SK-N-SH (cell line): ENCODE measurements at regions not wholly inside any gene's neighbourhood (a gene's known extent, or its start where the extent isn't known, plus 50 kb on each side); places are given as distances from the start of the nearest gene placed in this dataset.

Source experiments
- CTCF ChIA-PET: fragments of 300-600, 350-600 bp; formaldehyde crosslinking; extraction: SDS; loops from one replicate; lab custom pipeline; 2021; lab: Yijun Ruan, JAX
- POLR2A ChIA-PET: fragments of 350-600 bp; sonication (Branson Sonifier 250); formaldehyde crosslinking; extraction: SDS; loops from one replicate; lab custom pipeline; 2020; ENCODE audit warnings: antibody characterized with exemption, inconsistent platforms; lab: Yijun Ruan, JAX
- DNase-seq: peaks from one replicate; pipeline ENCODE4 v3.0.0; 2012
- H2AFZ ChIP-seq: fragments of 200-600 bp; sonication (generic); 2 replicates; pipeline ENCODE4 v1.8.1; 2016; ENCODE audit warnings: antibody characterized with exemption, mild to moderate bottlenecking, low read depth
- H3F3A ChIP-seq: fragments of 200-600 bp; sonication (generic); replicated peaks from 2 replicates; pipeline ENCODE3; 2016; ENCODE audit warnings: antibody characterized with exemption, mild to moderate bottlenecking; ENCODE audit not compliant: insufficient read depth
- H3K27ac ChIP-seq, 2 experiments: fragments of 200-500 bp in 1 of 2; fragments of 200-600 bp in 1 of 2; sonication (Bioruptor generic) in 1 of 2; sonication (generic), shearing (Covaris generic) in 1 of 2; 2 replicates each; pipeline versions ENCODE4 v1.5.1 to v1.6.1; 2014 to 2016; ENCODE audit warnings: low read depth in 2 of 2, inconsistent platforms in 1 of 2, low read length in 1 of 2, mild to moderate bottlenecking in 1 of 2, mixed read lengths in 1 of 2
- H3K27me3 ChIP-seq: fragments of 200-600 bp; sonication (generic), shearing (Covaris generic); 2 replicates; pipeline ENCODE4 v1.6.1; 2016; ENCODE audit warnings: mixed run types; ENCODE audit not compliant: insufficient read depth
- H3K36me3 ChIP-seq, 2 experiments: fragments of 200-500 bp in 1 of 2; fragments of 200-600 bp in 1 of 2; sonication (Bioruptor generic) in 1 of 2; sonication (generic) in 1 of 2; replicated peaks in 1 of 2; 2 replicates each; pipeline versions ENCODE3 to v1.5.1; 2014 to 2016; ENCODE audit warnings: low read length in 1 of 2, mild to moderate bottlenecking in 1 of 2; ENCODE audit not compliant: insufficient read depth in 2 of 2, control insufficient read depth in 1 of 2
- H3K4me1 ChIP-seq, 2 experiments: fragments of 200-500 bp in 1 of 2; fragments of 200-600 bp in 1 of 2; sonication (Bioruptor generic) in 1 of 2; sonication (generic), shearing (Covaris generic) in 1 of 2; 2 replicates each; pipeline versions ENCODE4 v1.5.1 to v1.6.1; 2014 to 2016; ENCODE audit warnings: low read depth in 1 of 2, low read length in 1 of 2, mixed run types in 1 of 2; ENCODE audit not compliant: insufficient read depth in 2 of 2, control insufficient read depth in 1 of 2
- H3K4me2 ChIP-seq: fragments of 200-600 bp; sonication (generic), shearing (Covaris generic); 2 replicates; pipeline ENCODE4 v1.6.1; 2017; ENCODE audit warnings: mixed run types
- H3K4me3 ChIP-seq, 2 experiments: fragments of 200-500 bp in 1 of 2; fragments of 200-600 bp in 1 of 2; sonication (Bioruptor generic) in 1 of 2; sonication (generic), shearing (Covaris generic) in 1 of 2; 2 replicates each; pipeline versions ENCODE4 v1.5.1 to v1.8.1; 2014 to 2016; ENCODE audit warnings: low read depth in 2 of 2, inconsistent platforms in 1 of 2, low read length in 1 of 2, mild to moderate bottlenecking in 1 of 2, mixed read lengths in 1 of 2, moderate library complexity in 1 of 2
- H3K79me2 ChIP-seq: fragments of 200-600 bp; sonication (generic); 2 replicates; pipeline ENCODE4 v1.8.1; 2017; ENCODE audit warnings: mild to moderate bottlenecking; ENCODE audit not compliant: insufficient read depth
- H3K9ac ChIP-seq: fragments of 200-600 bp; sonication (generic); 2 replicates; pipeline ENCODE4 v1.6.1; 2017; ENCODE audit warnings: mixed run types
- H3K9me2 ChIP-seq: fragments of 200-600 bp; sonication (generic); 2 replicates; pipeline ENCODE4 v1.6.1; 2017; ENCODE audit warnings: mixed run types
- H3K9me3 ChIP-seq: fragments of 200-600 bp; sonication (generic); 2 replicates; pipeline ENCODE4 v1.6.1; 2017; ENCODE audit warnings: mixed run types, mild to moderate bottlenecking, moderate library complexity
- H4K20me1 ChIP-seq: fragments of 200-600 bp; sonication (generic); 2 replicates; pipeline ENCODE4 v1.6.1; 2017; ENCODE audit warnings: mild to moderate bottlenecking, mixed run types; ENCODE audit not compliant: insufficient read depth
- ELF1 ChIP-seq: IDR thresholded peaks from 2 replicates; pipeline ENCODE4 v1.4.0; 2012
- FOSL2 ChIP-seq: IDR thresholded peaks from 2 replicates; pipeline ENCODE4 v1.4.0; 2012; ENCODE audit warnings: low read depth, mild to moderate bottlenecking, moderate library complexity, borderline replicate concordance
- GABPA ChIP-seq: IDR thresholded peaks from 2 replicates; pipeline ENCODE4 v1.4.0; 2012; ENCODE audit warnings: low read depth, mild to moderate bottlenecking
- JUND ChIP-seq: IDR thresholded peaks from 2 replicates; pipeline ENCODE4 v1.4.0; 2012
- MXI1 ChIP-seq: IDR thresholded peaks from 2 replicates; pipeline ENCODE4 v1.6.1; 2012; ENCODE audit warnings: mild to moderate bottlenecking, low read depth, low read length, improper control_type of control experiment
- NFIC ChIP-seq: IDR thresholded peaks from 2 replicates; pipeline ENCODE4 v1.4.0; 2012; ENCODE audit warnings: borderline replicate concordance
- RCOR1 ChIP-seq: fragments of 150-350 bp; IDR thresholded peaks from 2 replicates; pipeline ENCODE4 v1.6.1; 2017; ENCODE audit warnings: antibody characterized with exemption, low read length
- RFX5 ChIP-seq: IDR thresholded peaks from 2 replicates; pipeline ENCODE4 v1.6.1; 2012; ENCODE audit warnings: mild to moderate bottlenecking, improper control_type of control experiment, low read length
- RXRA ChIP-seq: IDR thresholded peaks from 2 replicates; pipeline ENCODE4 v1.4.0; 2012; ENCODE audit warnings: low read depth, mild to moderate bottlenecking, borderline replicate concordance
- SMC3 ChIP-seq: IDR thresholded peaks from 2 replicates; pipeline ENCODE4 v1.6.1; 2012; ENCODE audit warnings: low read depth, low read length, improper control_type of control experiment
- TAF1 ChIP-seq: IDR thresholded peaks from 2 replicates; pipeline ENCODE4 v1.6.1; 2012; ENCODE audit warnings: low read depth, mild to moderate bottlenecking, low read length, moderate library complexity, borderline replicate concordance
- TCF12 ChIP-seq: IDR thresholded peaks from 2 replicates; pipeline ENCODE4 v1.4.0; 2012
- USF1 ChIP-seq: IDR thresholded peaks from 2 replicates; pipeline ENCODE4 v1.4.0; 2012; ENCODE audit warnings: low read depth, borderline replicate concordance
- WGBS: methylation state at CpG from one replicate; pipeline ENCODE4 v1.1.6; 2017; ENCODE audit warnings: low lambda C conversion rate; 5-methylcytosine and 5-hydroxymethylcytosine counted together
- TF ChIP-seq, protein P1 (sequence below): IDR thresholded peaks from 2 replicates; pipeline ENCODE4 v1.4.0; 2012; ENCODE audit warnings: low read depth, borderline replicate concordance

- H3F3A ChIP-seq: peaks cover 7% of the 10 kb centered on the region
- WGBS: 76% methylated on average over 2 of the region's 3 CpGs
- no peak overlapping the region for H3K9ac ChIP-seq
- H3K9me3 ChIP-seq: no peaks in the 10 kb centered on the region
- no peak overlapping the region for H3K4me3 ChIP-seq
- H3K27me3 ChIP-seq: no peaks in the 10 kb centered on the region
- H2AFZ ChIP-seq: no peak overlapping the region
- TF ChIP-seq, protein P1, sequence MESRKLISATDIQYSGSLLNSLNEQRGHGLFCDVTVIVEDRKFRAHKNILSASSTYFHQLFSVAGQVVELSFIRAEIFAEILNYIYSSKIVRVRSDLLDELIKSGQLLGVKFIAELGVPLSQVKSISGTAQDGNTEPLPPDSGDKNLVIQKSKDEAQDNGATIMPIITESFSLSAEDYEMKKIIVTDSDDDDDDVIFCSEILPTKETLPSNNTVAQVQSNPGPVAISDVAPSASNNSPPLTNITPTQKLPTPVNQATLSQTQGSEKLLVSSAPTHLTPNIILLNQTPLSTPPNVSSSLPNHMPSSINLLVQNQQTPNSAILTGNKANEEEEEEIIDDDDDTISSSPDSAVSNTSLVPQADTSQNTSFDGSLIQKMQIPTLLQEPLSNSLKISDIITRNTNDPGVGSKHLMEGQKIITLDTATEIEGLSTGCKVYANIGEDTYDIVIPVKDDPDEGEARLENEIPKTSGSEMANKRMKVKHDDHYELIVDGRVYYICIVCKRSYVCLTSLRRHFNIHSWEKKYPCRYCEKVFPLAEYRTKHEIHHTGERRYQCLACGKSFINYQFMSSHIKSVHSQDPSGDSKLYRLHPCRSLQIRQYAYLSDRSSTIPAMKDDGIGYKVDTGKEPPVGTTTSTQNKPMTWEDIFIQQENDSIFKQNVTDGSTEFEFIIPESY: no peak
- TF ChIP-seq ELF1: no peak
- TF ChIP-seq MXI1: no peak
- no peak for TF ChIP-seq NFIC
- TF ChIP-seq TCF12: no peak
- no peak for TF ChIP-seq TAF1
- TF ChIP-seq SMC3: no peak
- no peak for TF ChIP-seq GABPA
- no peak for TF ChIP-seq RFX5
- TF ChIP-seq RCOR1: no peak
- TF ChIP-seq RXRA: no peak
- no peaks in the 10 kb centered on the region for H4K20me1 ChIP-seq
- peaks cover 0 to 13% of the 10 kb centered on the region in 2 experiments; a peak in 1 of 4 replicates for H3K4me1 ChIP-seq
- H3K36me3 ChIP-seq: no peaks in the 10 kb centered on the region
- H3K9me2 ChIP-seq: no peaks in the 10 kb centered on the region
- no peak overlapping the region for H3K4me2 ChIP-seq
- no peak overlapping the region for H3K27ac ChIP-seq
- DNase-seq: no peak
- POLR2A ChIA-PET: no interaction called here
- CTCF ChIA-PET: interaction anchor here (1.5 kb wide), 1 partner anchor 17 kb away, joined by 3 read pairs; no protein-coding TSS in a partner anchor
- no peaks in the 10 kb centered on the region for H3K79me2 ChIP-seq
Measured at GRCh38 chr6:134510920-134511319, 193.0 kb upstream of the SGK1 start.

- no peak overlapping the region for H3K9ac ChIP-seq
- H3K9me2 ChIP-seq: no peaks in the 10 kb centered on the region
- WGBS: 85% methylated on average over 4 of the region's 4 CpGs
- no peaks in the 10 kb centered on the region for H3K79me2 ChIP-seq
- peaks cover 0 to 11% of the 10 kb centered on the region in 2 experiments; a peak in 1 of 4 replicates for H3K4me1 ChIP-seq
- DNase-seq: no peak
- no peak overlapping the region for H2AFZ ChIP-seq
- no peaks in the 10 kb centered on the region for H3K27me3 ChIP-seq
- no peaks in the 10 kb centered on the region for H3K36me3 ChIP-seq
- H3F3A ChIP-seq: peaks cover 7% of the 10 kb centered on the region
- no peaks in the 10 kb centered on the region for H3K9me3 ChIP-seq
- CTCF ChIA-PET: no interaction called here
- H3K4me3 ChIP-seq: no peak overlapping the region
- H4K20me1 ChIP-seq: no peaks in the 10 kb centered on the region
- H3K4me2 ChIP-seq: no peak overlapping the region
- TF ChIP-seq JUND (no peak), FOSL2 (no peak), USF1 (no peak)
- no peak overlapping the region for H3K27ac ChIP-seq
- POLR2A ChIA-PET: no interaction called here
Measured at GRCh38 chr6:134510142-134510541, 192.2 kb upstream of the SGK1 start.
